ENCODE measurements at regions not wholly inside any gene's neighbourhood (a gene's known extent, or its start where the extent isn't known, plus 50 kb on each side); places are given as distances from the start of the nearest gene placed in this dataset.
"Not testable (repeated sequence)": the region's sequence is repeated elsewhere in the genome, so short reads cannot be mapped to it uniquely, and the experiment has no call there.

DNA sequence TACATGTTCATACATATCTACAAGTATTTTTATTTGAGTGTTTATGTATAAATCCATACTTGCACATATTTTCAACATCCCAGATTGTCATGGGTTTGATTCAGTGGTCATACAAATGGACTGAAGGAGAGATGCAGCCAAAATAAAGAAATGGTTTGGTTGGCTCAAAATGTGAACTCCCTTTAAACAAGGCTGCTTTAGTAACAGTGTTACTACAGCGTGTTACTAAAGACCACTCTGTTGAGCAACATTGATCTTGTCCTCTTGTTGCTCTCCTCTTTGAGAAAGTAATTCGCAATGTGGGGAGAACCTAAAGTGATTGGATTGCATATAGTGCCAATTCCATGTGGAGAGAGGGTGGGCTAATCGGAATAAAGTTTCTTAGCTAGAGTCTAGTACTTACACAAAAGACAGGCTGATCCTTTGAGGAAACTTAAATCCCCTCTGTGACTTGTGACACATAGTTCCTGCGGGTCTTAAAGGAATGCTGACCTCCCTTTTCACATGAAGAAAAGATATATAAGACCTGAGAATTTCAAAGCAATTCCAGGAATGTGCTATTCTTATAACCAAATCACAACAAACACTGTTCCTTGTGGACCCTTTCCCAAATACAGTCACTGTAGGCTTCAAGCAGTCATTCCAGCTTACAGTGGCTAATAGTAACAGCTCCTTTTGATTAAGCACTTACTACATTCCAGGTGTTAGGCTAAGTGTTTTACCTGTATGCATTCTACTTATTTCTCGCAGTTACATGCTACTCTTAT, 144.3 kb downstream of the FZD1 start:
- no peak for DNase-seq

GRCh38 chr7:91411060-91411459, 146.8 kb downstream of the FZD1 start:
- DNase-seq: peak; percentile 3

- no peak for DNase-seq
Measured at GRCh38 chr7:91412298-91412697, 148.1 kb downstream of the FZD1 start.

DNA sequence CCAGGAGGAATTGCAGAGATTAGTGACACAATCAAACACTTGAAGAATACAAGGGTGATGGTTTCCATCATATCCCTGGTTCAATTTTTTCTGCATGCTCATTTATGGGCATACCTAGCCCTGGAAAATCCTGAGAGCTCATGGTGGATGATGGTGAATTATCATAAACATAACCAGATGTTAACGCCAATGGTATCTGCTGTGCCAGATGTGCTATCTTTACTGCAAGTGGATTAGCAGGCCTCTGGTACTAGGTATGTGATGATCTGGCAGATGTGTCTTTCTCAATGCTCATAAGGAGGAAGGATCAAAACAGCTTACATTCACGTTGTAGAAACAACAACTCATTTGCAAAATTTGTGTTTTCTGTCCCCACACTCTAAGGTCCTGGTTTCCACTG, 150.5 kb downstream of the FZD1 start:
- DNase-seq: no peak

DNA sequence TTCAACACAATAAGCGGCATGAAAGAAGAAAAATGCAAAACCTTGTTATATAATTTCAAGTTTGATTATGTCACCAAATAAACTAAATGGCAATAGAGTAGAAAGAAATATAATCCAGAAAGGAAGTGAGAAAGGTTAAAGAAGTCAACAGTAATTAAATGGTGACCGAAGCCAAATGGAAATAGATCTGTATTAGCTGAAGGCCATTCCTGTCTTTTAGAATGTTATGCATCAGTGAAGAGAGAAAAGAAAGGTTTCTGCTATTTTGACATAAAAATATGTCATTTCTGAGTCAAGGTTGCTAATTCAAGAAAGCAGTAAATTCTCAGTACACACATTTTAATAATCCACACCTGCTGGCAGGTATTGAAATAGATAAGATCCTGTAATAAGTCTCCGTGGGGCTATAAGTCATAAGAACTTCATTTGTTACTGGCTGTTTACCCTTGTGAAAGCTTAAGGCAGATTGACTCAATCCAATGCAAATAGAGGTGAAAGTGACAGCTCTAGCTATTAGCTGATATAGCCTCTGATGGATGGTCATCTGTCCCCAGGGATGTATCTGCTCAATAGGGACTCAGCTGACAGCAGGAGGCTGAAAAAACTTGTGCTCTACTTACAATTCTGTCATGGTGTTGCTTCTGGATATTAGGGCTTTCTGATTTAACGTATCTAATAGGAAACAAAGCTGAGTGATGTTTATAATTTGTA, 152.1 kb downstream of the FZD1 start:
- DNase-seq: no peak

DNA sequence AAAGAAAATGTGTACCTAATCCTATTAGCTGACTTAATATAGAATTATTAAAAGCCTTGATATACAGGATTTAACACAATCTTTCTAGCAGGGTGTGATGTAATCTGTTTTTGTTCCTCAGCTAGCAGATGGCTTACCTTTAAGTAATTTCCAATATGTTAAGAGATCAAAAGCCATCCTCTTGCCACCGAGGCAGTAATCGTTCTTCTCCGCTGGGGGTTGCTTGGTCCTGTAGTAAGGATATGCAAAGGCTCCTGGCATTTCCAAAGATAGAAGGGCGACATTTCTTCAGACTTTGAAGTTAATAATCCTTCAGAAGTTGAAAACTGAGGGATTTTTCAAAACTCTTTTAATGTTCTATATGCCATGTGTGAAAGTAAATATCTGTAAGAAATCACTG, 156.4 kb downstream of the FZD1 start:
- DNase-seq: no peak

DNA sequence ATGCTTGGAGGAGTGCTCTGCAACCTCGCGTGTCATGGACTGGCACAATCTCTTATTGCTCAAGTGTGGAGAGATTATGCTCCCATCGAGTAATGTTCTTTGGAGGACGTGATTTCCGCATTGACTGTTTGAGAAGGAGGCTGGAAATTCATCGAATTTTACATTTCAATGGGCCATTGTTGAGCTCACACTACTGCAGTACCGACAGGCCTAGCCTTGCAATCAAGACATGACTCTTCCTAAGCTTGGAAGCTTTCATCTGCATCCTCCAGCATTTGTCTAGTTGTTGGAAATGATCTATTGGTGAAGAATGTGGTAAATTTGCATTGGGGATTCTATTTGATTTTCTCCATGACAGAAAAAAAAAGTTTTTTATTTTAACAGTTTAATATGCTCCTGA, 156.8 kb downstream of the FZD1 start:
- DNase-seq: no peak

GRCh38 chr7:91424371-91424770, 160.1 kb downstream of the FZD1 start:
- DNase-seq: no peak

- DNase-seq: no peak
Measured at GRCh38 chr7:91425149-91425548, 160.9 kb downstream of the FZD1 start.

DNA sequence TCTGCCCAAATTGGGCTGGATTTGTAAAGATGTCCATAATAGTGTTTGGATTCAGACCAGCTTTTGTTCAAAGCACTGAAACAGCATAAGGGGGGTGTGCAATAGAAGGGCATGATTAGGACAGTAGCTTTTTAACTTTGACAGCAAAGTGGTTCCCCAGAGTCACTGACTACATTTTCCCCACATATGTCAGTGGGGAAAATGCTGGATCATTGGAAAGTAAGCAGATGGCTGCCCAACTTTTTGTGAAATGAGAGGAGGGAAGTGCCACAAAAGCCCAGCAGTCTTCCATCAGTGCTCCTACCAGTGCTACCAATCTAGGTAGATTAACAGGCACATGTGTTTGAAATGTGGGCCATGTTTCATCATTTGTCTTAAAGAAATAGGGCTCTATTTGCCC, 162.8 kb downstream of the FZD1 start:
- DNase-seq: no peak

DNA sequence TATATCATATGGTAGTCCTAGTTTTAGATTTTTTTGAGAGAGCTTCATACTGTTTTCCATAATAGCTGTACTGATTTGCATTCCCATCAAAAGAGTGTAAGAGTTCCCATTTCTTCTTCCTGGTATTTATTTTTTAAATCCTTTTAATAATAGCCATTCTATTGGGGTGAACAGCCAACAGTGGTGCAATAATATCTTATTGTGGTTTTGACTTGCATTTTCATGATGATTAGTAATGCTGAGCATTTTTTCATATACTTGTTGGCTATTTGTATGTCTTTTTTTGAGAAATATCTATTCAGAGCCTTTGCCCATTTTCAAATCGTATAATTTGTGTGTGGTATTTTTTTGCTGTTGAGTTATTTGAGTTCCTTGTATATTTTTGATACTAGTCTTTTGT, 167.4 kb downstream of the FZD1 start:
- DNase-seq: no peak

- DNase-seq: no peak
Measured at GRCh38 chr7:91434836-91435235, 170.6 kb downstream of the FZD1 start.

DNA sequence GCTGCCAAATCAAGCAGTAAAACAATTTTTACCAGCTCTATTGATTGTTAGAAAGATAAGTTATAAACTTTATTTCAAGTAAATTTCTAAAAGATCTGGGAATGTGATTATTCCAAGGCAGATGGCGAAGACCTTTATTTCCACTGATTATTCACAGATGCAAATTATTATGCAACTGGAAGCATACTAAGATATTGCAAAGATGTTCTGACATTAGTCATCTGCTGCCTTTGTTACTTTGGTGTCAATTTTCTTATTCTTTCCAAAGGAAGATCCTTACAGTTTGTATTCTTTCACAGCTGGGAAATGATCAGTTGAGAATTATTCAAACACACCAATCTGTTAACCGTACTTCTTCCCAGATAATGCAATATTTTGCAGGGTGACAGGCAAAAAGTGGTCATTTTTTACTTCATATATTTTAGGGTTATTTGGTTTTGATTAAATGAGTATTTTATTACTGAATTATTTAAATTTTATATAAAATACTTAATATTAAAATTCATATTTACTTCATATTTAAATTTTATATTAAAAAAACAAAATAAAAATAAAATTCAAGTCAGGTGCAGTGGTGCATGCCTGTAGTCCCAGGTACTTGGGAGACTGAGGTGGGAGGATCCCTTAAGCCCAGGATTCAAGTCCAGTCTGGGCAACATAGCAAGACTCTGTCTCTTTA, 171.3 kb downstream of the FZD1 start:
- no peak for DNase-seq

GRCh38 chr7:91436655-91437054, 172.4 kb downstream of the FZD1 start:
- DNase-seq: no peak

- not testable (repeated sequence) for DNase-seq
Measured at GRCh38 chr7:91440198-91440597, 176.0 kb downstream of the FZD1 start.

DNA sequence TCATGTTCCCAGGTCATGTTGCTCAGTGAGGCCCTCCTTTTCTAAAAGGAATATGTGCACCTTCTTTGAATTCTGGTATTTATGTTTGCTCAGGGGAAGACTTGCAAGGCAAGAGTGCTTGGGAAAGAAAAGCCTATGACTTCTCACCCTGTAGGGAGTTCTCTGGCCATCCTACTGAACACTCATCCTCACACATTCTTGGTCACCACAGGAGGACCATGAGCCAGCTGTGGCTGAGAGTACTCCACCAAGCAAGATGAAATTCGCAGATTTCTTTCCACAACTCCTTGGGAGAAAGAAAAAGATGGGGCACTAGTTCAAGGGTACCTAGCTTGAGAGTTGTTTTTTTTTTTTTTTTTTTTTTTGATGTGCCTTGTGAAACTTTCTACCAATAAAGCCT, 179.6 kb downstream of the FZD1 start:
- DNase-seq: no peak

- peak; percentile 33 for DNase-seq
Measured at GRCh38 chr7:91446819-91447218, 182.6 kb downstream of the FZD1 start.

DNA sequence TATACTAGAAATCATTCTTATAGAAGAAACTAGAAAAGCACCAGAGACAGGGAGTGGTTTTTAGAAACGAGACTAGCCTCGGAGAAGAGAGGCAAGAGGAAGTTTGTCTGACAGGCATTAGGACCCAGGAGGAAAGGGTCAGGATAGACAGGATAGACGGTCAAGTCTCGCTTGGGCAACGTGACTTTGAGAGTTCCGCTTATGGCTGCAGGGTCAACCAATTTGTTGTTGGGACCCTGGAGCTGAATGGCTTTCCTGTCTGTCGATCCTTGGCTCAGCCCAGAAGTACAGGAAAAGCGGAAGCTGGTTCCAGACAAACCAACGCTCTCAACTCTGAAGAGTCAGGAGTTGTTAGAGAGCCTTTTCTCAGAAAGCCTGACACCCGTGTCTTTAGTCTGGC, 191.2 kb downstream of the FZD1 start:
- no peak for DNase-seq

DNA sequence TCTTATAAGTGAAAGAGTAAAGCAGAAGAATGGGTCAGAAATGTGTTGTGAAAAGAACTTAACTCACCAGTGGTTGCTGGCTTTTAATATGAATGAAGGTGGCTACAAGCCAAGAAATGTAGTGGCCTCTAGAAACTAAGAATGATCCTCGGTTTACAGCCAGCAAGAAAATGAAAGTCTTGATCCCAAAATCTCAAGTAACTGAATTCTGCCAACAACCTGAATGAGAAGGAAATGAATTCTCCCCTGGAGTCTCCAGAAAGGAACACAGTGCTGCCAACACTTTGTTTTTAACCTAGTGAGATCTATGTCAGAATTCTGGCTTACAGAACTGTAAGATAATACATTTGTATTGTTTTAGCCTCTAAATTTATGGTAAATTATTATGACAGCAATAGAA, 193.0 kb downstream of the FZD1 start:
- no peak for DNase-seq

GRCh38 chr7:91459539-91459938, 195.3 kb downstream of the FZD1 start:
- no peak for DNase-seq

DNA sequence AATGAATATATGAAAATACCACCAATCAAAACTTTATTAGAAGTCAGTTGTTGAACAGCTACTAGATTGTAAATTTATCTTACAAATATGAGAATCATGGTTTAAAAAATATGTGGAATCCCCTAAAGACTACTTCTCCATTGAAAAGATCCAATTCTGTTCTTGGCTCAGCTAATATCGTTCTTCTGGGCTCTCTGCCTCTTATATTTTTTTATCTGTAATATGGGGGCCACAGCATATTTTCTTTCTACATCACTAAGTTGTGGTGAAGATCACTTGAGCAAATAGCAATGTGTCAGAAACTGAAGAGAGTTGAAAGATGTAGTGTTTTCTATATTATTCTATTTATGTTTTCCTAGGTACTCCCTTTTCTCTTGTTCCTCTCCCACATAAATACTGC, 198.1 kb downstream of the FZD1 start:
- DNase-seq: no peak

DNA sequence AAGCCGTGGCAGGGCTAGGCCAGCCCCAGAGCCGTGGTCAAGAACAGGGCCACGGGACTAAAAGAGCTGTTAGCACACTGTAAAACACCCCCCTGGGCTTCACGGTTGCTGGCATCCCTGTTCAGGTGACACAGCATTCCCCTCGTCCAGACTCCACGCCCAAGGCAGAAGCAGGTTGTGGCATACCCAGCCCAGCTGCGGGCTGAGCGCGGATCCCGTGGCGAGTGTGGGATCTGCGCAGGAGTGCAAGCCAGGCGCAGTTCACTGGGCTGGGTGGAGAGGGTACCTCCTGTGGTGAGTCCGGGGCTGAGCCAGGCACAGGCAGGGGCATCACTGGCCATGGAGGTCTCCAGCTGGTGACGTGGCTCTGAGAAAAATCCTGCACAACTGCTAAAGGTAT, 199.1 kb downstream of the FZD1 start:
- DNase-seq: no peak

- DNase-seq: no peak
Measured at GRCh38 chr7:91465595-91466061, 201.4 kb downstream of the FZD1 start.

GRCh38 chr7:91468256-91468655, 204.0 kb downstream of the FZD1 start:
- DNase-seq: no peak

All from hematopoietic multipotent progenitor cell treated with erythropoietin and hydrocortisone succinate and interleukin-3 and kit ligand, for 4 days (in vitro differentiated cells).